ENCODE measurements at regions not wholly inside any gene's neighbourhood (a gene's known extent, or its start where the extent isn't known, plus 50 kb on each side); places are given as distances from the start of the nearest gene placed in this dataset.

- DNase-seq: no peak
Measured at GRCh38 chr5:143707806-143708205, 104.2 kb upstream of the HMHB1 start.

GRCh38 chr5:143705381-143705780 is 106.6 kb upstream of the HMHB1 start:
- Histone ChIP-seq H3K27ac (no peak overlapping the region), H3K27me3 (replicated peaks in 1 of 7) (no peaks in the 10 kb centered on the region), H3K4me1 (no peaks in the 10 kb centered on the region), H3K9me3 (no peaks in the 10 kb centered on the region), H3K4me3 (no peak overlapping the region), H3K36me3 (no peaks in the 10 kb centered on the region)
- TF ChIP-seq POLR2A (IDR thresholded peaks at IDR 0.05) (no peak), CTCF (IDR thresholded peaks at IDR 0.05 in 8 of 11, conservative IDR thresholded peaks at IDR 0.05 in 3 of 11) (no peak), POLR2AphosphoS5 (IDR thresholded peaks at IDR 0.05) (no peak)
- intact Hi-C loops (cut with DNase I; ENCODE audit: low total_unique reads): no loop called here
- DNase-seq: no peak

More at GRCh38 chr5:143707806-143708205, 104.2 kb upstream of the HMHB1 start:
- TF ChIP-seq CTCF (IDR thresholded peaks at IDR 0.05 in 8 of 11, conservative IDR thresholded peaks at IDR 0.05 in 3 of 11): no peak
- TF ChIP-seq POLR2A (IDR thresholded peaks at IDR 0.05): no peak
- no peak for TF ChIP-seq POLR2AphosphoS5 (IDR thresholded peaks at IDR 0.05)
- Histone ChIP-seq H3K9me3 (no peaks in the 10 kb centered on the region), H3K36me3 (no peaks in the 10 kb centered on the region), H3K27ac (no peak overlapping the region), H3K4me3 (no peak overlapping the region), H3K4me1 (no peaks in the 10 kb centered on the region), H3K27me3 (replicated peaks in 1 of 7) (no peaks in the 10 kb centered on the region)
- 38 to 80% (median 62%) methylated on average over 1 of the region's 1 CpG for WGBS, 5 donors
- intact Hi-C loops (cut with DNase I; ENCODE audit: low total_unique reads): no loop called here

- Histone ChIP-seq H3K36me3 (no peaks in the 10 kb centered on the region), H3K4me1 (no peaks in the 10 kb centered on the region), H3K27me3 (replicated peaks in 1 of 7) (no peaks in the 10 kb centered on the region), H3K9me3 (no peaks in the 10 kb centered on the region), H3K4me3 (no peak overlapping the region), H3K27ac (no peak overlapping the region)
- WGBS, 5 donors: 87 to 93% (median 91%) methylated on average over 5 of the region's 5 CpGs
- no peak for DNase-seq
- TF ChIP-seq POLR2A (IDR thresholded peaks at IDR 0.05): no peak
- no peak for TF ChIP-seq POLR2AphosphoS5 (IDR thresholded peaks at IDR 0.05)
- no peak for TF ChIP-seq CTCF (IDR thresholded peaks at IDR 0.05 in 8 of 11, conservative IDR thresholded peaks at IDR 0.05 in 3 of 11)
- intact Hi-C loops (cut with DNase I; ENCODE audit: low total_unique reads): no loop called here
Measured at GRCh38 chr5:143703659-143704058, 108.3 kb upstream of the HMHB1 start.

- 73 to 97% (median 90%) methylated on average over 1 of the region's 1 CpG for WGBS, 5 donors
- Histone ChIP-seq H3K27me3 (replicated peaks in 1 of 7) (no peaks in the 10 kb centered on the region), H3K4me3 (no peak overlapping the region), H3K36me3 (no peaks in the 10 kb centered on the region), H3K9me3 (no peaks in the 10 kb centered on the region), H3K4me1 (no peaks in the 10 kb centered on the region), H3K27ac (no peak overlapping the region)
- intact Hi-C loops (cut with DNase I; ENCODE audit: low total_unique reads): no loop called here
- TF ChIP-seq POLR2AphosphoS5 (IDR thresholded peaks at IDR 0.05): no peak
- no peak for TF ChIP-seq CTCF (IDR thresholded peaks at IDR 0.05 in 8 of 11, conservative IDR thresholded peaks at IDR 0.05 in 3 of 11)
- DNase-seq: no peak
Measured at GRCh38 chr5:143701493-143701892, 110.5 kb upstream of the HMHB1 start.

Measured in spleen (tissue), 11 donors.